Astrocyte (in vitro differentiated cells and primary cell): ENCODE measurements at regions not wholly inside any gene's neighbourhood (a gene's known extent, or its start where the extent isn't known, plus 50 kb on each side); places are given as distances from the start of the nearest gene placed in this dataset.

ENCODE experiments used
- DNase-seq: peaks from one replicate; pipeline ENCODE4 v3.0.0-alpha.2; 2010; ENCODE audit warnings: low read depth
- FAIRE-seq: peaks from 2 replicates; lab custom pipeline; 2011; peaks lifted over from hg19 to GRCh38; lab: Jason Lieb, UNC
- H2AFZ ChIP-seq: 2 replicates; pipeline ENCODE4 v1.6.0; 2012; ENCODE audit warnings: low read depth, low read length, inconsistent platforms
- H3K27ac ChIP-seq: 2 replicates; pipeline ENCODE4 v1.5.1; 2011; ENCODE audit warnings: low read depth, low read length, inconsistent platforms
- H3K27me3 ChIP-seq: 2 replicates; pipeline ENCODE4 v1.6.0; 2011; ENCODE audit warnings: low read length, inconsistent platforms; ENCODE audit not compliant: insufficient read depth
- H3K36me3 ChIP-seq: 2 replicates; pipeline ENCODE4 v1.5.1; 2011; ENCODE audit warnings: low read length, inconsistent platforms; ENCODE audit not compliant: insufficient read depth
- H3K4me1 ChIP-seq: 2 replicates; pipeline ENCODE4 v1.5.1; 2011; ENCODE audit warnings: low read length, inconsistent platforms; ENCODE audit not compliant: insufficient read depth
- H3K4me2 ChIP-seq: 2 replicates; pipeline ENCODE4 v1.6.0; 2012; ENCODE audit warnings: low read length, inconsistent platforms
- H3K4me3 ChIP-seq: 2 replicates; pipeline ENCODE4 v1.5.1; 2011; ENCODE audit warnings: low read depth, mild to moderate bottlenecking, low read length, inconsistent platforms; ENCODE audit not compliant: insufficient read depth
- H3K79me2 ChIP-seq: 2 replicates; pipeline ENCODE4 v1.6.0; 2012; ENCODE audit warnings: mild to moderate bottlenecking, low read length, inconsistent platforms; ENCODE audit not compliant: insufficient read depth
- H3K9ac ChIP-seq: 2 replicates; pipeline ENCODE4 v1.6.0; 2012; ENCODE audit warnings: mild to moderate bottlenecking, low read length, inconsistent platforms
- H3K9me3 ChIP-seq: 2 replicates; pipeline ENCODE4 v1.5.1; 2012; ENCODE audit warnings: low read depth, mild to moderate bottlenecking, low read length, inconsistent platforms; ENCODE audit not compliant: insufficient read depth
- H4K20me1 ChIP-seq: 2 replicates; pipeline ENCODE4 v1.6.0; 2012; ENCODE audit warnings: low read length, inconsistent platforms; ENCODE audit not compliant: insufficient read depth
- H3K27ac Mint-ChIP-seq: one replicate; pipeline ENCODE4 v1.8.0; 2021; ENCODE audit warnings: mild to moderate bottlenecking, mixed read lengths; ENCODE audit not compliant: unreplicated experiment
- H3K27me3 Mint-ChIP-seq: one replicate; pipeline ENCODE4 v1.8.0; 2021; ENCODE audit warnings: low read depth, mixed read lengths; ENCODE audit not compliant: unreplicated experiment
- H3K36me3 Mint-ChIP-seq: one replicate; pipeline ENCODE4 v1.8.0; 2021; ENCODE audit warnings: low read depth, mixed read lengths; ENCODE audit not compliant: unreplicated experiment
- H3K4me1 Mint-ChIP-seq: one replicate; pipeline ENCODE4 v1.8.0; 2021; ENCODE audit warnings: low read depth, mixed read lengths; ENCODE audit not compliant: unreplicated experiment
- H3K4me3 Mint-ChIP-seq: one replicate; pipeline ENCODE4 v1.8.0; 2021; ENCODE audit warnings: mild to moderate bottlenecking, moderate library complexity, mixed read lengths; ENCODE audit not compliant: unreplicated experiment
- H3K9me3 Mint-ChIP-seq: one replicate; pipeline ENCODE4 v1.8.0; 2021; ENCODE audit warnings: mild to moderate bottlenecking, mixed read lengths; ENCODE audit not compliant: unreplicated experiment
- EZH2 ChIP-seq: IDR thresholded peaks from 2 replicates; pipeline ENCODE4 v1.6.1; 2012; ENCODE audit warnings: mild to moderate bottlenecking, low read length, inconsistent platforms; ENCODE audit not compliant: insufficient read depth
- TF ChIP-seq, protein P1 (sequence below): IDR thresholded peaks from 2 replicates; pipeline ENCODE4 v1.5.1; 2011; ENCODE audit warnings: low read depth, mild to moderate bottlenecking, inconsistent platforms, low read length, moderate library complexity; ENCODE audit not compliant: insufficient read depth

DNA sequence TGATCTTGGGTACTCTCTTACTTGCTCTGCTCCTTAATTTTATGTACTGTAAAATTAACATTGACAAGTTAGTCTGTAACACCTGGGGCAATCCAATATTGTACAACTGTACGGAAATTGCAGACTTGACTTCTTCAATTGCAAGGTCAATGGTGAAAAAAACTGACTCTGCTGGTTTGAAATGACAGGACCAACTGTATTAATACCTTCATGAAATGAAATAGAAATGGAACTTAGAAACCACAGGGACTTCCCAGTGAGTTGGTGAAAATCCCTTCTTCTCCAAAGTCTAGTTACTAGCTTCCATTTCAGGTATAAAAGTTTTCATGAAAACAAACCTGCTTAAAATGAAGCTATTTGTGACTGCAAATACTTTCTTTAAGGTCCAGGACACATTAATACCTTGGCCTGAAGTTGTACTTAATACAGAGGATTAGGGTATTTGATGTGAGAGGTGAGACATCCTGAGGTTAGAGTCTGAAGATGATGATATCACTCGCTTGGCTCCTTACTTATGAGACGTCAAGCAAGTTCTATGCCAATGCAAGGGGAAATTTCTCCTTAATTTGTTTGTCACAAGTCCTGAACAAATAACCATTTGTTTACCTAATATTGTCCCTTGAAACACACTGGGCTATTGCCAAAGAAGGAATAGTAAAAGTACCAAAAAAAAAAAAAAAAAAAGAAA is 226.2 kb upstream of the TP63 start:
- FAIRE-seq (no peak), DNase-seq (no peak)
- no peaks in the 10 kb centered on the region for H3K4me1 ChIP-seq
- no peak overlapping the region for H3K4me3 ChIP-seq
- Mint-ChIP-seq H3K4me3 (no peak overlapping the region), H3K9me3 (no peaks in the 10 kb centered on the region), H3K36me3 (no peaks in the 10 kb centered on the region), H3K4me1 (no peaks in the 10 kb centered on the region), H3K27me3 (no peaks in the 10 kb centered on the region), H3K27ac (no peak overlapping the region)
- H3K4me2 ChIP-seq: no peak overlapping the region
- H3K27ac ChIP-seq: no peak overlapping the region
- no peaks in the 10 kb centered on the region for H3K79me2 ChIP-seq
- H3K9me3 ChIP-seq: no peaks in the 10 kb centered on the region
- no peaks in the 10 kb centered on the region for H4K20me1 ChIP-seq
- H3K36me3 ChIP-seq: no peaks in the 10 kb centered on the region
- TF ChIP-seq, protein P1, sequence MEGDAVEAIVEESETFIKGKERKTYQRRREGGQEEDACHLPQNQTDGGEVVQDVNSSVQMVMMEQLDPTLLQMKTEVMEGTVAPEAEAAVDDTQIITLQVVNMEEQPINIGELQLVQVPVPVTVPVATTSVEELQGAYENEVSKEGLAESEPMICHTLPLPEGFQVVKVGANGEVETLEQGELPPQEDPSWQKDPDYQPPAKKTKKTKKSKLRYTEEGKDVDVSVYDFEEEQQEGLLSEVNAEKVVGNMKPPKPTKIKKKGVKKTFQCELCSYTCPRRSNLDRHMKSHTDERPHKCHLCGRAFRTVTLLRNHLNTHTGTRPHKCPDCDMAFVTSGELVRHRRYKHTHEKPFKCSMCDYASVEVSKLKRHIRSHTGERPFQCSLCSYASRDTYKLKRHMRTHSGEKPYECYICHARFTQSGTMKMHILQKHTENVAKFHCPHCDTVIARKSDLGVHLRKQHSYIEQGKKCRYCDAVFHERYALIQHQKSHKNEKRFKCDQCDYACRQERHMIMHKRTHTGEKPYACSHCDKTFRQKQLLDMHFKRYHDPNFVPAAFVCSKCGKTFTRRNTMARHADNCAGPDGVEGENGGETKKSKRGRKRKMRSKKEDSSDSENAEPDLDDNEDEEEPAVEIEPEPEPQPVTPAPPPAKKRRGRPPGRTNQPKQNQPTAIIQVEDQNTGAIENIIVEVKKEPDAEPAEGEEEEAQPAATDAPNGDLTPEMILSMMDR: no peak
- TF ChIP-seq EZH2: no peak
- H2AFZ ChIP-seq: no peak overlapping the region
- no peak overlapping the region for H3K9ac ChIP-seq
- no peaks in the 10 kb centered on the region for H3K27me3 ChIP-seq

DNA sequence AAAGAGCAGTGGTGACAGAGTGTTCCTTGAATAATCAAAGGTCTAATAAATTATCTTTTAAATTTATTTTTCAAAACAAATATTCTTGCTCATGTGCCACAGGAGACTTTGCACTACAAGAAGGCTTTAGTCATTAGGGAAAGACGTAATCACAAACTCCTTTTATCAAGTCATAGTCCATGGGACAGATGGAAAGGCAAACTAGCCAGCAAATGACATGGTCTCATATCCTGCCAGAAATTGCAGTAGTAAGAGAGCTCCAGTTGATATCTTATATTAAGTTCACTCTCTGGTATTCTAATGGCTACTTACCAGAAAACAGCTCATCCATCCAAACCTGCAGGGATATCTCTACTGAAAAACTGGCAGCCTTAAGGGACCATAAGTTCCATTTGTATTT is 225.0 kb upstream of the TP63 start:
- no peaks in the 10 kb centered on the region for H3K27me3 Mint-ChIP-seq
- no peak overlapping the region for H3K27ac Mint-ChIP-seq
- Histone ChIP-seq H2AFZ (no peak overlapping the region), H3K4me2 (no peak overlapping the region), H3K9me3 (no peaks in the 10 kb centered on the region), H3K4me1 (no peaks in the 10 kb centered on the region), H3K79me2 (no peaks in the 10 kb centered on the region), H3K9ac (no peak overlapping the region), H3K36me3 (no peaks in the 10 kb centered on the region), H4K20me1 (no peaks in the 10 kb centered on the region), H3K27ac (no peak overlapping the region), H3K27me3 (no peaks in the 10 kb centered on the region), H3K4me3 (no peak overlapping the region)
- no peak for TF ChIP-seq EZH2
- TF ChIP-seq, protein P1: no peak
- DNase-seq: no peak
- no peak overlapping the region for H3K4me3 Mint-ChIP-seq
- no peaks in the 10 kb centered on the region for H3K4me1 Mint-ChIP-seq
- H3K36me3 Mint-ChIP-seq: no peaks in the 10 kb centered on the region
- H3K9me3 Mint-ChIP-seq: no peaks in the 10 kb centered on the region
- FAIRE-seq: no peak

DNA sequence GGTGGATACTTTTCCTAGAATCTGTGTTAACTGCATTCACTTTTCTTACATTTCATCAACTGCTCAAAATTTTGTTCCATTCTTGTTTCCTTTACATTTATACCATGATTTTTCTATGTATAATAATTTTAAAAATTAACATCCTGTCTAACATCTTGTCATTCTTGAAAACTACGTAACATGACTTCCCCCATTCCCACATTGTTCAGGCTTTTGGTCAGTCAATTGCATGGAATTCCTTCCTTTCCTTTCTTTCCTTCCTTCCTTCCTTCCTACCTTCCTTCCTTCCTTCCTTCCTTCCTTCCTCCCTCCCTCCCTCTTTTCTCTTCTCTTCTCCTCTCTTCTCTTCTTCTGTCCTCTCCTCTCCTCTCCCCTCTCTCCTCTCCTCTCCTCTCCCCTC is 220.7 kb upstream of the TP63 start:
- H3K27me3 ChIP-seq: no peaks in the 10 kb centered on the region
- H3K4me1 ChIP-seq: no peaks in the 10 kb centered on the region
- no peaks in the 10 kb centered on the region for H3K79me2 ChIP-seq
- Mint-ChIP-seq H3K4me3 (no peak overlapping the region), H3K4me1 (no peaks in the 10 kb centered on the region), H3K27ac (no peak overlapping the region), H3K36me3 (no peaks in the 10 kb centered on the region), H3K27me3 (no peaks in the 10 kb centered on the region), H3K9me3 (no peaks in the 10 kb centered on the region)
- H4K20me1 ChIP-seq: no peaks in the 10 kb centered on the region
- TF ChIP-seq, protein P1: no peak
- no peak for TF ChIP-seq EZH2
- H3K9ac ChIP-seq: no peak overlapping the region
- H2AFZ ChIP-seq: no peak overlapping the region
- FAIRE-seq (no peak), DNase-seq (no peak)
- no peaks in the 10 kb centered on the region for H3K36me3 ChIP-seq
- H3K9me3 ChIP-seq: no peaks in the 10 kb centered on the region
- H3K4me3 ChIP-seq: no peak overlapping the region
- no peak overlapping the region for H3K27ac ChIP-seq
- no peak overlapping the region for H3K4me2 ChIP-seq
